ENCODE measurements at regions not wholly inside any gene's neighbourhood (a gene's known extent, or its start where the extent isn't known, plus 50 kb on each side); places are given as distances from the start of the nearest gene placed in this dataset.

DNA sequence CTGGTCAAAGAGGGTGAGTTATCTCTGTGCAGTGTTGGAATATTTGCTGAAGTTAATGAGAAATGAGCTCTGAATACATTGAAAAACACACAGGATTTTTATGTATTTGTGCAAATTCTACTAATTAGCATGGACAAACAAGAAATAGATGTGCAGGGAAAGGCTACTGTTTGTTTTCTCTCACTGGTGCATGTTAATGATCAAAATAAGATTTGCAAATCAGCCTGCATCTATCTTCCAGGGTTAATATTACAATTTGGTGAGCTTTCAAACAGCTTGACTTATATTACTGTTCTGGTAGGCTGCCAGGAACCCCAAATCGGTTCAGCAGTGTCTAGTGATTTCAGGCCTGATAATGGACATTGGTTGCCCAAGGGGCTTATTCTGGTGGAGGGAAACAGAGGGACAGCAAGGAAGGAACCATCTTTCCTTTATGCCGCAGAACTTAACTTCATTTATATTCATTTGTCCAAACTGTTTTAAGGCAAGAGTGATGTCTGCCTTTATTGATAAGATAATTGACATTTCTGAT is 93.8 kb upstream of the REG3A start:
- H3K79me2 ChIP-seq (ENCODE audit: control insufficient read depth in 1 of 2, insufficient read depth in 2 of 2, low read length in 2 of 2): no peaks in the 10 kb centered on the region
- no peak overlapping the region for H3K9ac ChIP-seq (replicated peaks in 1 of 4; ENCODE audit: extremely low read depth in 1 of 4, low read depth in 3 of 4, low read length in 3 of 4)
- no peaks in the 10 kb centered on the region for H3K27me3 ChIP-seq (replicated peaks in 1 of 4; ENCODE audit: control insufficient read depth in 3 of 4, extremely low read depth in 1 of 4, insufficient read depth in 3 of 4, low read length in 3 of 4)
- no peak for DNase-seq (ENCODE audit: low read depth in 1 of 2, low spot score in 2 of 2)
- no peak overlapping the region for H3K56ac ChIP-seq (replicated peaks; ENCODE audit: insufficient read length, low read depth, low read length)
- no peak overlapping the region for H3K23ac ChIP-seq (ENCODE audit: insufficient read length)
- no peaks in the 10 kb centered on the region for H3K79me1 ChIP-seq (ENCODE audit: low read depth, low read length)
- H3K18ac ChIP-seq (ENCODE audit: extremely low read depth, low read length): no peak overlapping the region
- no peaks in the 10 kb centered on the region for H3K23me2 ChIP-seq (ENCODE audit: low read depth, low read length)
- H2BK20ac ChIP-seq (ENCODE audit: low read length): no peak overlapping the region
- ChIA-PET POLR2A (ENCODE audit: partially characterized antibody) (no interaction called here), CTCF (ENCODE audit: partially characterized antibody) (interaction anchor here (0.8 to 1.3 kb wide), 2 partner anchors 18 to 601 kb away, joined by 3 to 4 read pairs; no protein-coding TSS in a partner anchor)
- no peak for FAIRE-seq
- no peak overlapping the region for H2AK5ac ChIP-seq (ENCODE audit: low read depth, low read length)
- H3K36me3 ChIP-seq (ENCODE audit: control insufficient read depth in 2 of 4, insufficient read depth in 4 of 4, low read length in 3 of 4): no peaks in the 10 kb centered on the region
- H2BK120ac ChIP-seq (replicated peaks; ENCODE audit: low read depth, low read length): no peak overlapping the region
- H3K9me3 ChIP-seq (ENCODE audit: insufficient read depth in 2 of 2, low read depth in 1 of 2, low read length in 1 of 2): no peaks in the 10 kb centered on the region
- no peak overlapping the region for H3K4ac ChIP-seq (replicated peaks; ENCODE audit: insufficient read length, low read depth, low read length)
- H2BK5ac ChIP-seq (ENCODE audit: low read depth, low read length): no peak overlapping the region
- H2BK15ac ChIP-seq (ENCODE audit: low read length): no peak overlapping the region
- no peaks in the 10 kb centered on the region for H4K20me1 ChIP-seq (replicated peaks in 1 of 2; ENCODE audit: control insufficient read depth in 1 of 2, insufficient read depth in 2 of 2, low read length in 2 of 2)
- no peak overlapping the region for H3K14ac ChIP-seq (ENCODE audit: insufficient read length)
- no peak overlapping the region for H3K4me2 ChIP-seq (ENCODE audit: insufficient read depth in 1 of 2, low read depth in 2 of 2, low read length in 2 of 2)
- no peak overlapping the region for H3K4me3 ChIP-seq (ENCODE audit: extremely low read depth in 1 of 4, insufficient read depth in 2 of 4, low read depth in 3 of 4, low read length in 4 of 4)
- H4K5ac ChIP-seq (ENCODE audit: insufficient read length, low read depth, low read length): no peak overlapping the region
- no peak overlapping the region for H3K27ac ChIP-seq (ENCODE audit: low read depth, low read length)
- no peaks in the 10 kb centered on the region for H3K4me1 ChIP-seq (replicated peaks in 1 of 4; ENCODE audit: control insufficient read depth in 3 of 4, insufficient read depth in 4 of 4, low read length in 3 of 4)
- no peak overlapping the region for H4K8ac ChIP-seq (ENCODE audit: extremely low read depth, insufficient read depth, low read length)
- TF ChIP-seq NRF1 (IDR thresholded peaks at IDR 0.05; ENCODE audit: low read depth, low read length): no peak
- no peak for TF ChIP-seq SP4 (IDR thresholded peaks at IDR 0.05; ENCODE audit: low read length)
- TF ChIP-seq YY1 (IDR thresholded peaks at IDR 0.05; ENCODE audit: low read depth, low read length): no peak
- TF ChIP-seq POLR2A (IDR thresholded peaks at IDR 0.05; ENCODE audit: control extremely low read depth in 1 of 2, low read depth in 2 of 2, low read length in 2 of 2): no peak
- no peak for TF ChIP-seq JUN (IDR thresholded peaks at IDR 0.05; ENCODE audit: low read depth, low read length)
- TF ChIP-seq HDAC6 (IDR thresholded peaks at IDR 0.05; ENCODE audit: low read depth, low read length): no peak
- no peak for TF ChIP-seq JUND (IDR thresholded peaks at IDR 0.05; ENCODE audit: low read length)
- TF ChIP-seq SIRT6 (IDR thresholded peaks at IDR 0.05; ENCODE audit: low read length): no peak
- no peak overlapping the region for H4K91ac ChIP-seq (replicated peaks; ENCODE audit: insufficient read length, low read length)
- H2AFZ ChIP-seq (ENCODE audit: low read length): no peak overlapping the region
- 95% methylated on average over 2 of the region's 2 CpGs; no CpG with 5 or more reads in 1 of the 2 experiments for WGBS, 2 experiments (ENCODE audit: extremely low coverage in 1 of 2, insufficient coverage in 1 of 2, insufficient read length in 1 of 2, insufficient replicate concordance in 2 of 2, low coverage in 1 of 2, low lambda C conversion rate in 2 of 2, missing lambda C conversion rate in 1 of 2)
- H2BK12ac ChIP-seq (ENCODE audit: low read depth, low read length): no peak overlapping the region

Data from H1 (cell line).